ENCODE measurements at regions not wholly inside any gene's neighbourhood (a gene's known extent, or its start where the extent isn't known, plus 50 kb on each side); places are given as distances from the start of the nearest gene placed in this dataset.

GRCh38 chr2:103525756-103526155, 763.9 kb downstream of the TMEM182 start:
- Mint-ChIP-seq H3K4me3 (no peak overlapping the region), H3K27ac (no peak overlapping the region), H3K36me3 (no peaks in the 10 kb centered on the region), H3K4me1 (no peaks in the 10 kb centered on the region), H3K9me3 (peaks cover 6% of the 10 kb centered on the region), H3K27me3 (no peaks in the 10 kb centered on the region)
- no peak for DNase-seq

GRCh38 chr2:103526757-103527156, 764.9 kb downstream of the TMEM182 start:
- no peaks in the 10 kb centered on the region for H3K27me3 Mint-ChIP-seq
- no peaks in the 10 kb centered on the region for H3K4me1 Mint-ChIP-seq

GRCh38 chr2:103527278-103527677, 765.4 kb downstream of the TMEM182 start:
- Mint-ChIP-seq H3K27me3 (no peaks in the 10 kb centered on the region), H3K4me1 (no peaks in the 10 kb centered on the region), H3K36me3 (no peaks in the 10 kb centered on the region), H3K9me3 (peaks cover 5% of the 10 kb centered on the region), H3K27ac (no peak overlapping the region), H3K4me3 (no peak overlapping the region)
- no peak for DNase-seq

More at GRCh38 chr2:103526757-103527156, 764.9 kb downstream of the TMEM182 start:
- no peaks in the 10 kb centered on the region for H3K36me3 Mint-ChIP-seq
- H3K9me3 Mint-ChIP-seq = peaks cover 6% of the 10 kb centered on the region
- no peak overlapping the region for H3K4me3 Mint-ChIP-seq
- DNase-seq = no peak
- H3K27ac Mint-ChIP-seq = no peak overlapping the region

- Mint-ChIP-seq H3K36me3 (no peaks in the 10 kb centered on the region), H3K27me3 (no peaks in the 10 kb centered on the region), H3K27ac (no peak overlapping the region), H3K9me3 (peaks cover 1% of the 10 kb centered on the region), H3K4me3 (no peak overlapping the region), H3K4me1 (no peaks in the 10 kb centered on the region)
- DNase-seq = no peak
Observed at GRCh38 chr2:103529798-103530502, 768.1 kb downstream of the TMEM182 start.

- Mint-ChIP-seq H3K4me1 (no peaks in the 10 kb centered on the region), H3K27me3 (no peaks in the 10 kb centered on the region), H3K27ac (no peak overlapping the region), H3K9me3 (peaks cover 5% of the 10 kb centered on the region), H3K36me3 (no peaks in the 10 kb centered on the region), H3K4me3 (no peak overlapping the region)
- no peak for DNase-seq
Observed at GRCh38 chr2:103552775-103553174, 790.9 kb downstream of the TMEM182 start.

- DNase-seq = no peak
- Mint-ChIP-seq H3K9me3 (peaks cover 25% of the 10 kb centered on the region), H3K27me3 (no peaks in the 10 kb centered on the region), H3K4me1 (no peaks in the 10 kb centered on the region), H3K36me3 (no peaks in the 10 kb centered on the region), H3K27ac (no peak overlapping the region), H3K4me3 (no peak overlapping the region)
Observed at GRCh38 chr2:103594823-103595222, 833.0 kb downstream of the TMEM182 start.

- no peaks in the 10 kb centered on the region for H3K27me3 Mint-ChIP-seq
- H3K4me1 Mint-ChIP-seq = no peaks in the 10 kb centered on the region
- H3K36me3 Mint-ChIP-seq = no peaks in the 10 kb centered on the region
- H3K4me3 Mint-ChIP-seq = no peak overlapping the region
- no peak for DNase-seq
- peaks cover 7% of the 10 kb centered on the region for H3K9me3 Mint-ChIP-seq
- H3K27ac Mint-ChIP-seq = no peak overlapping the region
Observed at GRCh38 chr2:103605071-103605780, 843.4 kb downstream of the TMEM182 start.

- no peaks in the 10 kb centered on the region for H3K36me3 Mint-ChIP-seq
- peaks cover 7% of the 10 kb centered on the region for H3K9me3 Mint-ChIP-seq
- H3K27me3 Mint-ChIP-seq = no peaks in the 10 kb centered on the region
- no peak overlapping the region for H3K27ac Mint-ChIP-seq
- DNase-seq = no peak
- no peaks in the 10 kb centered on the region for H3K4me1 Mint-ChIP-seq
- H3K4me3 Mint-ChIP-seq = no peak overlapping the region
Observed at GRCh38 chr2:103615611-103616105, 853.8 kb downstream of the TMEM182 start.

- H3K27me3 Mint-ChIP-seq = no peaks in the 10 kb centered on the region
- peaks cover 9% of the 10 kb centered on the region for H3K9me3 Mint-ChIP-seq
- no peaks in the 10 kb centered on the region for H3K4me1 Mint-ChIP-seq
- no peak for DNase-seq
- no peak overlapping the region for H3K27ac Mint-ChIP-seq
- no peaks in the 10 kb centered on the region for H3K36me3 Mint-ChIP-seq
- no peak overlapping the region for H3K4me3 Mint-ChIP-seq
Observed at GRCh38 chr2:103616891-103617290, 855.1 kb downstream of the TMEM182 start.

- Mint-ChIP-seq H3K4me3 (no peak overlapping the region), H3K27me3 (no peaks in the 10 kb centered on the region), H3K36me3 (no peaks in the 10 kb centered on the region), H3K4me1 (no peaks in the 10 kb centered on the region), H3K9me3 (peaks cover 10% of the 10 kb centered on the region), H3K27ac (no peak overlapping the region)
- DNase-seq = no peak
Observed at GRCh38 chr2:103618112-103618511, 856.3 kb downstream of the TMEM182 start.

- no peak for DNase-seq
- no peaks in the 10 kb centered on the region for H3K4me1 Mint-ChIP-seq
- H3K27ac Mint-ChIP-seq = no peak overlapping the region
- H3K4me3 Mint-ChIP-seq = no peak overlapping the region
- no peaks in the 10 kb centered on the region for H3K36me3 Mint-ChIP-seq
- peaks cover 13% of the 10 kb centered on the region for H3K9me3 Mint-ChIP-seq
- H3K27me3 Mint-ChIP-seq = no peaks in the 10 kb centered on the region
Observed at GRCh38 chr2:103627301-103627700, 865.5 kb downstream of the TMEM182 start.

GRCh38 chr2:103638978-103639377, 877.1 kb downstream of the TMEM182 start:
- no peak overlapping the region for H3K27ac Mint-ChIP-seq
- H3K9me3 Mint-ChIP-seq = peaks cover 6% of the 10 kb centered on the region
- DNase-seq = no peak
- H3K4me3 Mint-ChIP-seq = no peak overlapping the region
- no peaks in the 10 kb centered on the region for H3K4me1 Mint-ChIP-seq
- H3K27me3 Mint-ChIP-seq = no peaks in the 10 kb centered on the region
- H3K36me3 Mint-ChIP-seq = no peaks in the 10 kb centered on the region

GRCh38 chr2:103656558-103656957, 894.7 kb downstream of the TMEM182 start:
- Mint-ChIP-seq H3K36me3 (no peaks in the 10 kb centered on the region), H3K9me3 (peaks cover 4% of the 10 kb centered on the region), H3K27ac (no peak overlapping the region), H3K27me3 (no peaks in the 10 kb centered on the region), H3K4me3 (no peak overlapping the region), H3K4me1 (no peaks in the 10 kb centered on the region)
- DNase-seq = no peak

- H3K36me3 Mint-ChIP-seq = no peaks in the 10 kb centered on the region
- H3K27ac Mint-ChIP-seq = no peak overlapping the region
- no peak for DNase-seq
- H3K4me3 Mint-ChIP-seq = no peak overlapping the region
- H3K9me3 Mint-ChIP-seq = peaks cover 4% of the 10 kb centered on the region
- H3K27me3 Mint-ChIP-seq = no peaks in the 10 kb centered on the region
- no peaks in the 10 kb centered on the region for H3K4me1 Mint-ChIP-seq
Observed at GRCh38 chr2:103660519-103660918, 898.7 kb downstream of the TMEM182 start.

GRCh38 chr2:103660947-103661346, 899.1 kb downstream of the TMEM182 start:
- H3K36me3 Mint-ChIP-seq = no peaks in the 10 kb centered on the region
- DNase-seq = no peak
- H3K27ac Mint-ChIP-seq = no peak overlapping the region
- no peaks in the 10 kb centered on the region for H3K27me3 Mint-ChIP-seq
- H3K9me3 Mint-ChIP-seq = peaks cover 4% of the 10 kb centered on the region
- H3K4me3 Mint-ChIP-seq = no peak overlapping the region
- H3K4me1 Mint-ChIP-seq = no peaks in the 10 kb centered on the region

GRCh38 chr2:103664690-103665089, 902.9 kb downstream of the TMEM182 start:
- Mint-ChIP-seq H3K36me3 (no peaks in the 10 kb centered on the region), H3K27ac (no peak overlapping the region), H3K4me1 (no peaks in the 10 kb centered on the region), H3K4me3 (no peak overlapping the region), H3K9me3 (peaks cover 1% of the 10 kb centered on the region), H3K27me3 (no peaks in the 10 kb centered on the region)
- no peak for DNase-seq
